ENCODE measurements at regions not wholly inside any gene's neighbourhood (a gene's known extent, or its start where the extent isn't known, plus 50 kb on each side); places are given as distances from the start of the nearest gene placed in this dataset.

DNA sequence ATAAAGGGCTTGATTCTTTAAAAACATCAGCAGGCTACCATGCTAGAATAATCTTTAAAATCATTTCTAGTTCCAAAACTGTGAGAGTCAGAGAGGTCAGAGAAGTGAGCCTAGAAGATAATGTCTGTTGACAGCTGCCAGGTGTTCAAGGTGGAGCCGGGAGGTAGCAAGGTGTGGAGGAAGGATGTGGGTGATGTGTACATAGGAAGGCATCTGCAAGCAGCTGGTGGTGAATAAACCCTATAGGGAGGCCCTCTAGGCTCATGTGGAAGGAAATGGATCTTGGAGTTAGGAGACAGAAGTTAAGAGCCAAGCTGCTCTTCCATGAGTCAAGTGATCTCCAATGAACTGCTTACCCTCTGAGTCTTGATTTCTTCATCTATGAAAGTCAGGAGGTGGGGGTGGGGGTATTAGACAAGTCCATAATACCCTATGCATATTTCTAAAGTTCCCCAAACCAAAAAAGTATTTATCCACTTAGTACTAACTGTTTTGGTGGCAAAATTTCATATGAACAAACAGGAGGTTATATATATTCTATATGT is 266.3 kb downstream of the RHOU start:
- DNase-seq, result no peak
- Mint-ChIP-seq H3K36me3 (ENCODE audit: low read depth) (no peaks in the 10 kb centered on the region), H3K9me3 (peaks cover 56% of the 10 kb centered on the region), H3K27me3 (ENCODE audit: insufficient read depth) (no peaks in the 10 kb centered on the region), H3K4me1 (ENCODE audit: low read depth) (no peaks in the 10 kb centered on the region), H3K4me3 (no peak overlapping the region), H3K27ac (no peak overlapping the region)
- TF ChIP-seq, protein P1, sequence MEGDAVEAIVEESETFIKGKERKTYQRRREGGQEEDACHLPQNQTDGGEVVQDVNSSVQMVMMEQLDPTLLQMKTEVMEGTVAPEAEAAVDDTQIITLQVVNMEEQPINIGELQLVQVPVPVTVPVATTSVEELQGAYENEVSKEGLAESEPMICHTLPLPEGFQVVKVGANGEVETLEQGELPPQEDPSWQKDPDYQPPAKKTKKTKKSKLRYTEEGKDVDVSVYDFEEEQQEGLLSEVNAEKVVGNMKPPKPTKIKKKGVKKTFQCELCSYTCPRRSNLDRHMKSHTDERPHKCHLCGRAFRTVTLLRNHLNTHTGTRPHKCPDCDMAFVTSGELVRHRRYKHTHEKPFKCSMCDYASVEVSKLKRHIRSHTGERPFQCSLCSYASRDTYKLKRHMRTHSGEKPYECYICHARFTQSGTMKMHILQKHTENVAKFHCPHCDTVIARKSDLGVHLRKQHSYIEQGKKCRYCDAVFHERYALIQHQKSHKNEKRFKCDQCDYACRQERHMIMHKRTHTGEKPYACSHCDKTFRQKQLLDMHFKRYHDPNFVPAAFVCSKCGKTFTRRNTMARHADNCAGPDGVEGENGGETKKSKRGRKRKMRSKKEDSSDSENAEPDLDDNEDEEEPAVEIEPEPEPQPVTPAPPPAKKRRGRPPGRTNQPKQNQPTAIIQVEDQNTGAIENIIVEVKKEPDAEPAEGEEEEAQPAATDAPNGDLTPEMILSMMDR (IDR thresholded peaks at IDR 0.05), result no peak

DNA sequence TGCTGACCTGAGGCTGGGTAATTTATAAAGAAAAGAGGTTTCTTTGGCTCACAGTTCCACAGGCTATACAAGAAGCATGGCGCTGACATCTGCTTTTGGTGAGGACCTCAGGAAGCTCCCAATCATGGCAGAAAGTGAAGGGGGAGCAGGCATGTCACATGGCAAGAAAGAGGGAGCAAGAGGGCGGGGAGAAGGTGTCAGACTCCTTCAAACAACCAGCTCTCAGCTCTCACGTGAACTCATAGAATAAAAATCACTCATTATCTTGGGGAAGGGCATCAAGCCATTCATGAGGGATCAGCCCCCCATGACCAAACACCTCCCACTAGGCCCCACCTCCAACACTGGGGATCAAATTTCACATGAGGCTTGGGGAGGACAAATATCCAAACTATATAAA is 266.8 kb downstream of the RHOU start:
- TF ChIP-seq, protein P1 (IDR thresholded peaks at IDR 0.05), result no peak
- Mint-ChIP-seq H3K27me3 (ENCODE audit: insufficient read depth) (no peaks in the 10 kb centered on the region), H3K36me3 (ENCODE audit: low read depth) (no peaks in the 10 kb centered on the region), H3K27ac (no peak overlapping the region), H3K4me3 (no peak overlapping the region), H3K4me1 (ENCODE audit: low read depth) (no peaks in the 10 kb centered on the region), H3K9me3 (peaks cover 61% of the 10 kb centered on the region)
- DNase-seq, result no peak

DNA sequence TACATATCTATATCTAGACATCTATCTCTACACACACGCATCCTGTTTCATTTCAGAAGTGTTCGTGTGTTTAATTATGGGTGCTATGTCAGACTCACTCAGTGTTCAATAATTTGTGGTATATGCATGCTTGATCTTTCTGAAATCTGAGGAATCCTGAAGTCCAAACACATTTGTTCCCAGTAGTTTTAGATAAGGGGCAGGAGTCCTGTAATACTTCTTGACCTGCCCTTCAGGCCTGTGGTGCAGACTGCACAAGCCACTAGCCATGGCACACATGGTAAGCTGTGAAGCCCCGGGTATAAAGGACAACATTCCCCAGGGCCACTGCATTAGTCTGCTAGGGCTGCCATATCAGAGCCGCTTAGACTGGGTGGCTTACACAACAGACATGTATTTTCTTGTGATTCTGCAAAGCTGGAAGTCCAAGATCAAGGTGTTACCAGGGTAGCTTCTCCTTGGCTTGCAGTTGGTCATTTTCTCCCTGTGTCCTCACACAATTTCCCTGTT is 267.2 kb downstream of the RHOU start:
- H3K4me3 Mint-ChIP-seq, result no peak overlapping the region
- TF ChIP-seq, protein P1 (IDR thresholded peaks at IDR 0.05), result no peak
- no peaks in the 10 kb centered on the region for H3K36me3 Mint-ChIP-seq (ENCODE audit: low read depth)
- no peaks in the 10 kb centered on the region for H3K27me3 Mint-ChIP-seq (ENCODE audit: insufficient read depth)
- H3K27ac Mint-ChIP-seq, result no peak overlapping the region
- peaks cover 62% of the 10 kb centered on the region for H3K9me3 Mint-ChIP-seq
- no peaks in the 10 kb centered on the region for H3K4me1 Mint-ChIP-seq (ENCODE audit: low read depth)
- DNase-seq, result no peak

DNA sequence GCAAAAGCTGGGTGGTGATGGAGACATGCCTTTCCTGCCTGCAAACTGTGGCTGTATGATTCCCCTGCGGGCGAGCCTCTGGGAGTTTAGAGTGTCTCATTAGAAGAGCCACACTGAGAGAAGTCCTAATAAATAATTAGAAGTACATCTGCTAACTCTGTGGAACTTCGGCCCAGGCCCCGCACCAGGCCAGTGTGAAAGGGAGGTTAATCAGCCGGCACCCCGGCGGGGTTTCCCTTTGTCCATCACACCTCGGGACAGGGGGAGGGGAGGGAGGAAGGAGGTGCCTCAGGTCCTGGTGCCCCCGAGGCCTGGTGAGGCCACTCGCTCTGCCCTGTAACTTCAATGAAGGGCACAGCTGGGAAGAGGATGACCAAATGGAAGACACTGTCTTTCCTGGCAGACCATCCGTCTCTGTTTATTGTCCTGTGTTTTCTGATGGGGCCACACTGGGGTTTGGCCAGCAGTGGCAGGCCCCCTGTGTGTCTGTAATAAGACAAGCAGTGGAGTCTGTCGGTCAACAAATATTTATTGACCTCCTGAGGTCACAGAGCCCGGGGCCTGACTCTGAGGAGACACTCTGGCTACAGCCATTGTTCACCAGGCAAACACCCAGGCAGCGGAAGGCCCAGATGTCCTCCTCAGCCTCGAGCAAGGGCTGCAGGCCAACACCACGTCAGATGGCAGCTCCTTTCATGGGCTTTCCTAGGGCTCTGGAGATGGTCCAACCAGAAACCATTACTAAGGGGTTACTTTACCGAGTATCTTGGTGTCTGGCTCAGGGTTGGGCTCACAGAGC is 267.5 kb upstream of the RAB4A start:
- H3K9me3 Mint-ChIP-seq, result peaks cover 63% of the 10 kb centered on the region
- H3K27me3 Mint-ChIP-seq (ENCODE audit: insufficient read depth), result no peaks in the 10 kb centered on the region
- no peak for DNase-seq
- H3K4me1 Mint-ChIP-seq (ENCODE audit: low read depth), result no peaks in the 10 kb centered on the region
- no peak overlapping the region for H3K4me3 Mint-ChIP-seq
- TF ChIP-seq, protein P1 (IDR thresholded peaks at IDR 0.05), result no peak
- no peaks in the 10 kb centered on the region for H3K36me3 Mint-ChIP-seq (ENCODE audit: low read depth)
- H3K27ac Mint-ChIP-seq, result no peak overlapping the region

DNA sequence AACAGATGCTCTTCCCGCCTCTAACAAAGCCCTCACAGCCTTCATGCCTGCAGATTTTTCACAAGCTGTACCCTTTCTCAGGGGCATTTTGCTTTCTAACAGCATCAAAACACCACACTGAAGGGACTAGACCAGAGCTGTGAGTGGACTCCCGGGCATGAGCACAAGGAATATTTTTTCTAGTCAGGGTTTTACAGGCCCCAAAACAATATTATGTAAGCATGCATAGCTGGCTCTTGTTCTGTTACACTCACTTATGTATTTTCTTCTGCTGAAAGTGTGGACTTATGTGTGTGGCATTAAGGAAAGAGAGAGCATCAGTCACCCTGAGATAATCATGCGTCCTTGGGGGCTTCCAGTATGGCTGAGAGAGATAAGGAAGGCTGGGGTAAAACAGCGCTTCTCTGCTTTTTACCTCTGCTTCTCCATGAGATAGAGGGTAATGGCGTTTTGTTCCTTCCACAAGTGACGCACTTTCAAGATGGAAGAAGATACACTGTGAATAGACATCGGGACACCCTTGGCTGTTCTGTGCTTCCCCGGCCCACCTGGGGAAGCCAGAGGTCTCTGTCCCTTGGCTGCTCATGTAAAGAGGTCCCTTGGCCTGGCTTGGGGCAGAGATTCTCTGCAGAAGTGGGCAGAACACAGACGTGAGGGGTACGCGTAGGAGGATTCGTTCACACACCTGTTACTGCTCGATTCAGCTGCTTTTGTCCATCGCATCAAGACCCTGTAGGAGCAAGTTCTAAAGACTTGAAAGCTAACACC is 266.7 kb upstream of the RAB4A start:
- no peaks in the 10 kb centered on the region for H3K27me3 Mint-ChIP-seq (ENCODE audit: insufficient read depth)
- H3K4me1 Mint-ChIP-seq (ENCODE audit: low read depth), result no peaks in the 10 kb centered on the region
- H3K4me3 Mint-ChIP-seq, result no peak overlapping the region
- TF ChIP-seq, protein P1 (IDR thresholded peaks at IDR 0.05), result no peak
- H3K36me3 Mint-ChIP-seq (ENCODE audit: low read depth), result no peaks in the 10 kb centered on the region
- H3K27ac Mint-ChIP-seq, result no peak overlapping the region
- no peak for DNase-seq
- peaks cover 66% of the 10 kb centered on the region for H3K9me3 Mint-ChIP-seq

All from HFFc6 (cell line).